Calu3 (cell line): ENCODE measurements at regions not wholly inside any gene's neighbourhood (a gene's known extent, or its start where the extent isn't known, plus 50 kb on each side); places are given as distances from the start of the nearest gene placed in this dataset.

Source experiments
- BruUV-seq: library from RNA; stranded (reverse); fragments of 400-500 nt; replicated peaks from 2 replicates; lab custom pipeline; 2021; lab: Mats Ljungman, UMichigan
- CTCF ChIA-PET: fragments of 300-600 bp; sonication (Branson Sonifier 250); formaldehyde crosslinking; loops from one replicate; lab custom pipeline; 2022; ENCODE audit warnings: antibody characterized with exemption; lab: Charles Lee
- DNase-seq: peaks from one replicate; pipeline ENCODE4 v3.0.0; 2022
- H3K27ac Mint-ChIP-seq: one replicate; pipeline ENCODE4 v1.8.0; 2022; ENCODE audit warnings: mixed read lengths; ENCODE audit not compliant: unreplicated experiment
- H3K27me3 Mint-ChIP-seq: one replicate; pipeline ENCODE4 v1.8.0; 2022; ENCODE audit warnings: mixed read lengths; ENCODE audit not compliant: unreplicated experiment
- H3K36me3 Mint-ChIP-seq: one replicate; pipeline ENCODE4 v1.8.0; 2022; ENCODE audit warnings: mild to moderate bottlenecking, moderate library complexity, mixed read lengths; ENCODE audit not compliant: insufficient read depth, unreplicated experiment
- H3K4me1 Mint-ChIP-seq: one replicate; pipeline ENCODE4 v1.8.0; 2022; ENCODE audit warnings: mild to moderate bottlenecking, low read depth, mixed read lengths; ENCODE audit not compliant: unreplicated experiment
- H3K4me3 Mint-ChIP-seq: one replicate; pipeline ENCODE4 v1.8.0; 2022; ENCODE audit warnings: mild to moderate bottlenecking, low read depth, moderate library complexity, mixed read lengths; ENCODE audit not compliant: unreplicated experiment
- H3K9me3 Mint-ChIP-seq: one replicate; pipeline ENCODE4 v1.8.0; 2022; ENCODE audit warnings: low read depth, mixed read lengths; ENCODE audit not compliant: unreplicated experiment
- intact Hi-C: fragments of 100-400 bp; cut with micrococcal nuclease; formaldehyde crosslinking; loops from one replicate; pipeline ENCODE4 v1.10.0; 2022; ENCODE audit not compliant: unreplicated experiment
- TF ChIP-seq, protein P1 (sequence below): fragments of 200-600 bp; IDR thresholded peaks from one replicate; pipeline ENCODE4 v1.8.0; 2022; ENCODE audit warnings: antibody characterized with exemption; ENCODE audit not compliant: unreplicated experiment

DNA sequence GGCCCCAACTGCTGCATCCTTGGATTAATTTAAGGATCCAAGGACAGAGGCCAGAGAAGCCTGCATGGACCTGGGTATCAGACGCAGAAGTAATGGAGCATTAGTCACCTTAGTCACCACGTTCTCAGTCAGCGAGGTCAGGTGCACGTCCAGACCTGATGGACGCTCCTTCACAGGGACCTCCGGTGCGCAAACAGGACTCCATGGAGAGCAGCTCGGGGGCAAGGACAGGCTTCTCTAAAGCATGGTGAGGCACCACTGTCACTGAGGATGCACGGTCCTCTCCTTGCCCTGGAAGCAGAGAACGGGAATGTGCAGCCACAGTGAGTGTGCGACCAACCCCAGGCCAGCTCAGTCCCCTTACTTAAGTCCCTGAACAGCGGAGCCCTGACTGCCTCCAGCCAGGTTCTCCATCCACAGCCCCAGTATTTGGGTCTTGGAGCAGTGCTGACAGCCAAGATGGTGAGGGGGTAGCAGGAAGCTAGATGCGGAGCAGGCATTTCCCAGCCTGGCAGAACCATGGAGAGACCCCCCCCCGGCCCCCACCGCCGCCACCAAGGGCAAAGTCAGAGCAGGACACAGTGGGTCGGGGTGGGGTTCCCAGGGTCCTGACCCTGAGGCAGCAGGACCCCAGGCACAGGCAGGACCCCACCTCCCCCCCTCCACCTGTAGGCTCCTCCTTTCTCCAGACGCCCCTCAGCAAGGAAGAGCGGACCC, 253.4 kb upstream of the SFSWAP start:
- no peak for DNase-seq
- Mint-ChIP-seq H3K4me1 (no peaks in the 10 kb centered on the region), H3K27me3 (peaks cover 64% of the 10 kb centered on the region), H3K4me3 (no peak overlapping the region), H3K36me3 (no peaks in the 10 kb centered on the region), H3K9me3 (no peaks in the 10 kb centered on the region), H3K27ac (no peak overlapping the region)
- TF ChIP-seq, protein P1, sequence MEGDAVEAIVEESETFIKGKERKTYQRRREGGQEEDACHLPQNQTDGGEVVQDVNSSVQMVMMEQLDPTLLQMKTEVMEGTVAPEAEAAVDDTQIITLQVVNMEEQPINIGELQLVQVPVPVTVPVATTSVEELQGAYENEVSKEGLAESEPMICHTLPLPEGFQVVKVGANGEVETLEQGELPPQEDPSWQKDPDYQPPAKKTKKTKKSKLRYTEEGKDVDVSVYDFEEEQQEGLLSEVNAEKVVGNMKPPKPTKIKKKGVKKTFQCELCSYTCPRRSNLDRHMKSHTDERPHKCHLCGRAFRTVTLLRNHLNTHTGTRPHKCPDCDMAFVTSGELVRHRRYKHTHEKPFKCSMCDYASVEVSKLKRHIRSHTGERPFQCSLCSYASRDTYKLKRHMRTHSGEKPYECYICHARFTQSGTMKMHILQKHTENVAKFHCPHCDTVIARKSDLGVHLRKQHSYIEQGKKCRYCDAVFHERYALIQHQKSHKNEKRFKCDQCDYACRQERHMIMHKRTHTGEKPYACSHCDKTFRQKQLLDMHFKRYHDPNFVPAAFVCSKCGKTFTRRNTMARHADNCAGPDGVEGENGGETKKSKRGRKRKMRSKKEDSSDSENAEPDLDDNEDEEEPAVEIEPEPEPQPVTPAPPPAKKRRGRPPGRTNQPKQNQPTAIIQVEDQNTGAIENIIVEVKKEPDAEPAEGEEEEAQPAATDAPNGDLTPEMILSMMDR = no peak
- intact Hi-C loops = no loop called here
- no TSS peak for BruUV-seq
- CTCF ChIA-PET = no interaction called here

DNA sequence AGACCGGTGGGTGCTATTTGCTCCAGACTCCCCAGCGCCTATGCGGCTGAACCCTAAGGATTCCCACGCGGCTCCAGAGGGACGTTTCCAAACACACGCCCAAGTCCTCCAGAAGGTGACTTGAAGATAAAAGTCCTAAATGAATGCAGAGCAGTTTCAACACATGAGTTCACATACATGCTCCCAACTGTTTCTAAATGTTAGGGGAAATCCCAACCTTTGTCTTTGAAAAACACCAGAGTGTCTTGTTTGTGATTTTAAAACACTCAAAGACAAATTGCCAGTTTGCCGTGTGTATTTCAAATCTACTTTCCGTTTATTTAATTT, 252.9 kb upstream of the SFSWAP start:
- TF ChIP-seq, protein P1 = no peak
- Mint-ChIP-seq H3K27ac (no peak overlapping the region), H3K36me3 (no peaks in the 10 kb centered on the region), H3K4me1 (no peaks in the 10 kb centered on the region), H3K4me3 (no peak overlapping the region), H3K9me3 (no peaks in the 10 kb centered on the region), H3K27me3 (peaks cover 68% of the 10 kb centered on the region)
- BruUV-seq = no TSS peak
- DNase-seq = no peak
- intact Hi-C loops = no loop called here
- CTCF ChIA-PET = no interaction called here

DNA sequence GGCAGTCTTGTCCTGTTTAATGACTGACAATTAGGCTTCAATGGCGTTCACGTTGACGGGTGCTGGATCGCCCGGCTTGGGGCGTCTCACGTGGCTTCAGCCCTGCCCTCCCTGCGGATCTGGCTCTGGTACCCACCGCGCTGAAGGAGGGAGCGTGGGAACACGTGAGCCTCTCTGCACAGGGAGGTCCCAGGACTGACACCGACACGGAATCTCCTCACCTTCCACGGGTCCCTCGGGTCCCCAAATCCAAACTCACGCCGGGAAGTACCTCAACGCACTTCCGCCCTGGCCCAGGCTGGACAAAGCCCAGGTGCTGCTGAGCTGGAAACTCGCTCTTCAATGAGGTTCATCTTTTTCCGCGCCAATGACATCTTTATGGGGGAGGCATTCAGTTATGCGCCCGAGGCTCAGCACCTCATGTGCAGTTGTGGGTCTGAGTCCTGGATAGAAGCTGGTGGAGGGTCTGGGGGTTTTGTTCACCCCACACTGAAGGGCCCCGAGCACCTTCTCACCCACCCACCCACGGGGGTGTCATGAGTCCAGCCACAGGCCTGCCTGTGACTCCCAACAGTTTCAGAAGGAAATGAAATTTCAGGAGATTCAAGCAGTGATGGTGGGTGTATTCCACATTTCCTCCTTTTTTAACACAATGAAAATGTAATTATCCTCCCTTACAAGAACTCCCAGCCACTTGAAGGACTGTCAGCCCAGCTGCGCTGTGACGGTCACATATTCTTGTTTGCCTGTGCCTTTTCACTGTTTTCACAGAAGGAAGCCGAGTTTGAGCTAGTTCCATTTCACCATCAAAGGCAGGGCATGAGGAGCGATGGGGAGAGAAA, 251.7 kb upstream of the SFSWAP start:
- BruUV-seq = no TSS peak
- no peak overlapping the region for H3K4me3 Mint-ChIP-seq
- intact Hi-C loops = no loop called here
- H3K27me3 Mint-ChIP-seq = peaks cover 80% of the 10 kb centered on the region
- H3K36me3 Mint-ChIP-seq = no peaks in the 10 kb centered on the region
- no peak overlapping the region for H3K27ac Mint-ChIP-seq
- TF ChIP-seq, protein P1 = no peak
- DNase-seq = no peak
- no peaks in the 10 kb centered on the region for H3K9me3 Mint-ChIP-seq
- H3K4me1 Mint-ChIP-seq = no peaks in the 10 kb centered on the region
- CTCF ChIA-PET = no interaction called here

DNA sequence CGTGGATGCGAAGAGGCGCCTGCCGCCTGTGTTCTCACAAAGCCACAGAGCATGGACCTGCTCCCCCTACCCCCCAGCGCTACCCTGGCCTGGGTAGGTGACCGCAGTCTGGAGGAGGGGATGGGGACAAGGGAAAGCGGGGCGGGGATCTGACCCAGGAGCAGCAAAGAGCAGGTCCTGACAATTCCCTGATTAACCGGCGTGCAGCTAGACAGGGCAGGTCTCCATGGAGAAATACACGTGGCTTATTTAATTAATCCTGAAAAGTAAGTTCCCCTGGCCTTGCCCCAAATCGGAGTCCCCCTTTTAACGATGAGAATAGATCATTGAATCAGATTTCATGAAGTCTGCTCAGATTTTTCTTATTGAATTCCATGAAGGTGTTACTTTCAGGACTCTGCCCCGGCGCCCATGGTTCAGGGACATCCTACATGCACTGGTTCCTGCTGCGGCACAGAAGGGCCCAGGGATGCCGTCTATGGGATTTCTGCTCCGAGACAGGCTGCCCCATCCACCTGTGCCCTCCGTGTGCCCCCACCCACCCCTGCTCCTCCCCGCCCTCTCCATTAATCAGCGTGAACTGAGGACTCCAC, 251.0 kb upstream of the SFSWAP start:
- no peak for DNase-seq
- Mint-ChIP-seq H3K27ac (no peak overlapping the region), H3K4me1 (no peaks in the 10 kb centered on the region), H3K9me3 (no peaks in the 10 kb centered on the region), H3K4me3 (no peak overlapping the region), H3K36me3 (no peaks in the 10 kb centered on the region), H3K27me3 (peaks cover 82% of the 10 kb centered on the region)
- no TSS peak for BruUV-seq
- intact Hi-C loops = no loop called here
- CTCF ChIA-PET = no interaction called here
- TF ChIP-seq, protein P1 = no peak
